Keratinocyte (primary cell): ENCODE measurements at regions not wholly inside any gene's neighbourhood (a gene's known extent, or its start where the extent isn't known, plus 50 kb on each side); places are given as distances from the start of the nearest gene placed in this dataset.

Source experiments
- DNase-seq: peaks from one replicate; pipeline ENCODE4 v3.0.0-alpha.2; 2011; ENCODE audit warnings: low read depth, missing footprints, low spot score
- FAIRE-seq: peaks from 2 replicates; lab custom pipeline; 2011; peaks lifted over from hg19 to GRCh38; lab: Jason Lieb, UNC
- H2AFZ ChIP-seq: 2 replicates; pipeline ENCODE4 v1.6.0; 2012; ENCODE audit warnings: low read length, control low read depth, inconsistent platforms; ENCODE audit not compliant: control insufficient read depth
- H3K27ac ChIP-seq: 2 replicates; pipeline ENCODE4 v1.5.1; 2011; ENCODE audit warnings: low read length; ENCODE audit not compliant: control insufficient read depth, insufficient read depth
- H3K27me3 ChIP-seq: 3 replicates; pipeline ENCODE4 v1.6.0; 2011; ENCODE audit warnings: low read length; ENCODE audit not compliant: control insufficient read depth, insufficient read depth; ENCODE audit errors: extremely low read depth
- H3K36me3 ChIP-seq, 2 experiments: 2 replicates in 1 of 2; 3 replicates in 1 of 2; pipeline ENCODE4 v1.5.1; 2011; ENCODE audit warnings: low read length in 2 of 2, mild to moderate bottlenecking in 1 of 2; ENCODE audit not compliant: control insufficient read depth in 2 of 2, insufficient read depth in 2 of 2; ENCODE audit errors: extremely low read depth in 1 of 2
- H3K4me1 ChIP-seq: 3 replicates; pipeline ENCODE4 v1.5.1; 2011; ENCODE audit warnings: low read length; ENCODE audit not compliant: control insufficient read depth, insufficient read depth; ENCODE audit errors: extremely low read depth
- H3K4me2 ChIP-seq: 3 replicates; pipeline ENCODE4 v1.6.0; 2011; ENCODE audit warnings: low read depth, low read length; ENCODE audit not compliant: control insufficient read depth, insufficient read depth; ENCODE audit errors: extremely low read depth
- H3K4me3 ChIP-seq, 3 experiments: fragments of 200-600 bp in 1 of 3; sonication (generic) in 1 of 3; 2 replicates in 2 of 3; 3 replicates in 1 of 3; pipeline ENCODE4 v1.5.1; 2011 to 2016; ENCODE audit warnings: low read length in 3 of 3, mild to moderate bottlenecking in 3 of 3, control low read depth in 2 of 3, inconsistent platforms in 1 of 3, low read depth in 1 of 3, mixed read lengths in 1 of 3, mixed run types in 1 of 3, moderate library complexity in 1 of 3; ENCODE audit not compliant: control insufficient read depth in 2 of 3, insufficient read depth in 2 of 3; ENCODE audit errors: extremely low read depth in 1 of 3
- H3K79me2 ChIP-seq: 2 replicates; pipeline ENCODE4 v1.6.0; 2012; ENCODE audit warnings: low read length; ENCODE audit not compliant: control insufficient read depth, insufficient read depth
- H3K9ac ChIP-seq: 3 replicates; pipeline ENCODE4 v1.6.0; 2011; ENCODE audit warnings: low read length; ENCODE audit not compliant: control insufficient read depth, insufficient read depth; ENCODE audit errors: extremely low read depth
- H3K9me1 ChIP-seq: 3 replicates; pipeline ENCODE4 v1.6.0; 2011; ENCODE audit warnings: low read length; ENCODE audit not compliant: control insufficient read depth, insufficient read depth; ENCODE audit errors: extremely low read depth
- H3K9me3 ChIP-seq: 2 replicates; pipeline ENCODE4 v1.5.1; 2012; ENCODE audit warnings: low read depth, low read length; ENCODE audit not compliant: control insufficient read depth
- H4K20me1 ChIP-seq: 3 replicates; pipeline ENCODE4 v1.6.0; 2011; ENCODE audit warnings: low read length; ENCODE audit not compliant: control insufficient read depth, insufficient read depth; ENCODE audit errors: extremely low read depth
- CTCF ChIP-seq, 3 experiments: IDR thresholded peaks in 1 of 3; conservative IDR thresholded peaks in 1 of 3; optimal IDR thresholded peaks in 1 of 3; 2 replicates in 2 of 3; 3 replicates in 1 of 3; pipeline versions ENCODE3 to v1.5.1; 2011; ENCODE audit warnings: low read length in 3 of 3, mild to moderate bottlenecking in 3 of 3, moderate library complexity in 2 of 3, control low read depth in 1 of 3, inconsistent platforms in 1 of 3; ENCODE audit not compliant: insufficient read depth in 2 of 3; ENCODE audit errors: extremely low read depth in 1 of 3
- EZH2 ChIP-seq: IDR thresholded peaks from one replicate; pipeline ENCODE4 v1.6.1; 2012; ENCODE audit warnings: inconsistent platforms, mild to moderate bottlenecking, low read length, moderate library complexity
- dilution Hi-C: fragments of 300-500 bp; cut with MboI; formaldehyde crosslinking; loops from one replicate; pipeline ENCODE4 v1.7.0; 2020; ENCODE audit warnings: low sequenced_read_pairs; ENCODE audit not compliant: extremely low pct_ligation_motif_present

GRCh38 chr17:14514973-14515372 lies 214.1 kb downstream of the HS3ST3B1 start:
- Histone ChIP-seq H3K4me1 (no peaks in the 10 kb centered on the region), H3K4me2 (no peak overlapping the region), H3K9ac (no peak overlapping the region), H2AFZ (no peak overlapping the region), H3K36me3 (no peaks in the 10 kb centered on the region), H3K9me1 (no peaks in the 10 kb centered on the region), H3K79me2 (no peaks in the 10 kb centered on the region), H3K4me3 (no peak overlapping the region), H3K27me3 (no peaks in the 10 kb centered on the region), H4K20me1 (no peaks in the 10 kb centered on the region), H3K9me3 (no peaks in the 10 kb centered on the region), H3K27ac (no peak overlapping the region)
- DNase-seq (no peak), FAIRE-seq (no peak)
- TF ChIP-seq CTCF (optimal IDR thresholded peaks at IDR 0.05 in 1 of 3, IDR thresholded peaks at IDR 0.05 in 1 of 3, conservative IDR thresholded peaks at IDR 0.05 in 1 of 3; ENCODE audit: extremely low read depth in 1 of 3, insufficient read depth in 2 of 3, low read length in 3 of 3) (no peak), EZH2 (no peak)
- dilution Hi-C loops, result no loop called here

- no peak for DNase-seq
- Histone ChIP-seq H4K20me1 (no peaks in the 10 kb centered on the region), H3K4me1 (no peaks in the 10 kb centered on the region), H3K4me3 (no peak overlapping the region), H3K4me2 (no peak overlapping the region), H3K9ac (no peak overlapping the region), H3K27ac (no peak overlapping the region), H2AFZ (no peak overlapping the region), H3K27me3 (no peaks in the 10 kb centered on the region), H3K9me3 (no peaks in the 10 kb centered on the region), H3K9me1 (no peaks in the 10 kb centered on the region), H3K79me2 (no peaks in the 10 kb centered on the region), H3K36me3 (no peaks in the 10 kb centered on the region)
- dilution Hi-C loops, result no loop called here
- FAIRE-seq, result no peak
- TF ChIP-seq EZH2, result no peak
- no peak for TF ChIP-seq CTCF (optimal IDR thresholded peaks at IDR 0.05 in 1 of 3, IDR thresholded peaks at IDR 0.05 in 1 of 3, conservative IDR thresholded peaks at IDR 0.05 in 1 of 3; ENCODE audit: extremely low read depth in 1 of 3, insufficient read depth in 2 of 3, low read length in 3 of 3)
Measured at GRCh38 chr17:14513835-14514234, 213.0 kb downstream of the HS3ST3B1 start.
